T-helper 1 cell (primary cell): ENCODE measurements at regions not wholly inside any gene's neighbourhood (a gene's known extent, or its start where the extent isn't known, plus 50 kb on each side); places are given as distances from the start of the nearest gene placed in this dataset.

Experiments used
- DNase-seq, 5 donors: peaks; one replicate each; pipeline ENCODE4 v3.0.0-alpha.2; 2012 to 2020

DNA sequence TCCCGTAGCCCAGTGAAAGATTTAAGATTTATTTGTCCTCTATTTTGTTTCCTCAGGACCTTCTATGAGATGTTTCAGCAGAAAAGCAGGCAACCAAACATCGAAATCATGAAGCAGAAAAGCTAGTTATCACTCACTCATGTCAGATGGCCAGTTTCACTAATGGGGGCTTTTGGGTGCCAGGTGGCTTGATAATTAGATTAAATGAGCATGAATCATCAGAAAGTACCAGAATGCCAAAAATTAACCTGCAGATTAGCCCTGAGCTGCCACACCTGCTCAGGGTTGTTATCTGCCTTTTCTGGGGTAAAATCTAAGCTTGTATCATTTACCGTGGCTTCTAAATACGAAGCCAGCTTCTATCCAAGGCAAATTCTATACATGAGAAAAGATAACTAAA, 1017.5 kb downstream of the XPNPEP1 start:
- DNase-seq, result no peak

DNA sequence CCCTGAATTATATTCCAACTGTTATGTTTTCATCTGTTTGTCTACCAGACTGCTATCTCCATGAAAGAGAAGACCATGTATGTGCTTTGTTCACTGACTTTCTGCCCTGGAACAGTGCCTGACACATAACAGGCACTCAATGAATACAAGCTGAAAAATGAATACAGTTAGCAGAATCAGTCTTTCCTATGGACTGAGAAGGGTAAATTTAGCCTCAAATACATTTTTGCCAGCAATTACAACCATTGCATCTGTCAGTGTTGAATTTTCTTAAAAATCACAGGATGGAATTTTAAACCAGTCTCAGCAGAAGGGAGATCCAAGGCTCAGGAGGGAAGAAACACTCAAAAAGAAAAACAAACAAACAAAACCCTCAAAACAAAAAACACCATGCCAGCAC, 1018.1 kb downstream of the XPNPEP1 start:
- DNase-seq, result no peak

DNA sequence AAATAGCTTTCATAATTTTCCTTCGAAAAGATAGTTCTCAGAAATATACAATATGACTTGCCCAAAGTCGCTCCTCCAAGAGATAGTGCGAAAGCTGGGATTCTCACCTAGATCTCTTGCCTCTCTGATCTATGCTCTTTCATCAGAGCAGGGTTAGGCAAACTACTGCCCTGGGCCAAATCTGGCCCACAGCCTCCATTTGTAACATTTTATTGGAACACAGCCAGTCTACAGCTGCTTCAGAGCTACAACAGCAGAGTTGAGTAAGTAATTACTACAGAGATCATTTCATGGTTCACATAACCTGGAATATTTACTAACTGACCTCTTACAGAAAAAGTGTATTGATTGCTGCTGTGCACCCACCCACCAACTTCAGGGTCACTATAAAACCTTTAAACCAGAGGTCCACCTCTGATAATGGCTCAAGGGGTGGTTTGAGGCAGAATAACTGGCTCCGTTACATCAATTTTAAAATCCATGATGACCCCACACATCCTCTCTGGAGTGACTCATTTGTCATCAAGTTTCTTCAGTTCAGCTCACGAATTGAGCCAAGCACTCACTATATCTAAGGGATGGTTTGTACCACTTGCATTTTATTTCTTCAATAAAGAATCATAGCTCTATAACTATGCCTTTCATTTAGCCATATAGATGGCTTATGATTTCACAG, 1019.0 kb downstream of the XPNPEP1 start:
- DNase-seq, result no peak

DNA sequence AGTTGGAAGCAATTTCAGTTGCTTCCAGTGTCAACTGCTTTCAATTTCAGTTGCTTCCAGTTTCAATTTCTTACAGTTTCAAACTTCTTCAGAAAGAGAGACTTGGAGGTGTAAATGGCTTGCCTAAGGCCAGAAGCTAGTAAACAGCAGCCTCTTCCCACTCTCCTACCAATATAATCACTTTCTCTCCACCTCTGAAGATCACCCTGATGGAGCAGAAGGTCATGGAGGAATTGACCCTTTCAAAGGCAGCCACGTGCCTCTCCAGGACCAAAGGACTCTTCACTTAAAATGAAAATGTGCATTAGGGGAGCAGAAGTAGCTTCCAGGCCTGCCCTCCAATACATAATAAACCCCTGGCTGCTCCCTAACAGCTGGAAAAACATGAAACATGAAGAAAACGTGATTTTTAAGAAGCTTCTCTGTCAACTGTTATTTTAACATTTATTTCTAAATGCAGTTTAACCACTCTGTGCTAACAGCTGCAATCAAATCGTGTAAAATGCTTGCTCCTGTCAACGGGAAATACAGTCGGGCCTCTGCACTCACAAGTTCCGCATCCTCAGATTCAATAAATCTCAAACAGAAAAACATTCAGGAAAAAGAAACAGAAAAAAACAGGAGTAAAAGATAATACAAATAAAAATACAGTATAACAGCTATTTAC, 1020.6 kb downstream of the XPNPEP1 start:
- DNase-seq, result no peak

DNA sequence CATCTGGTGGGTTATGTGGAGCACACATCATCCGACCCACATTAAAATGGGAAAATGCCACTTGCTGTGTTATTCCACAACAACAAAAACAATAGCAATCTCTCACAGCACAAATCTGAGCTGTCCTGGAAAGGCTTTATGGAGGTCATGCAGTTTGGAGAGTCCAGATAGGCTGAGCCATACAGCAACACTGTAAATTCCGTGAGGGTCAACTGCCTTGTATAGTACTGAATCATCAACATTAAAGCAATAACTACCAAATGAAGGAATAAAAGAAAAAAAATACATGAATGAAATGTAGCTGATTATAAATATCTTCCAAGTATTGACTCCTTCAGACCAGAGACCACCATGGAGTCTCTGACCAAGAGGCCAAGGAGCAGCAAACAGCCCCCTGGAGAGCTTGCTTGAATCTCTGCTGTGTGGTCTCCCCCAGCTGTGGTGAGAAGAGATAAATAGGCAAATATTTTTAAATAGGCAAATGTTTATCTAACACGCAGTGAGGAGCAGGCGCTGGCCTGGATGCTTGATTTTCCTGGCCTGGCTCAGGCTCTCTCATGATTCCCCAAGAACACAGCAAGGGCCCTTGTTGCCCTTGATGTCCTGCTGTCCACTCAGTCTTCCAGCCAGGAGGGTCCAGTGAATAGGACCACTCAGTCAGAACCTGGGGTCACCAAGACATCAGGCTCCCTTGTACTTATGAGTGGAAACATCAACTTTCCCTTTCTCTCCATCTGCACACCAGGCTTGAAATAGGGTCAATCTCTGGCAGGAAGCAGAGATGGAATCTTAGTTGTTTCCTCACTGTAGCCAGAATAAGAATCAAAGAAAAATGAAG, 1021.3 kb downstream of the XPNPEP1 start:
- DNase-seq, result no peak

DNA sequence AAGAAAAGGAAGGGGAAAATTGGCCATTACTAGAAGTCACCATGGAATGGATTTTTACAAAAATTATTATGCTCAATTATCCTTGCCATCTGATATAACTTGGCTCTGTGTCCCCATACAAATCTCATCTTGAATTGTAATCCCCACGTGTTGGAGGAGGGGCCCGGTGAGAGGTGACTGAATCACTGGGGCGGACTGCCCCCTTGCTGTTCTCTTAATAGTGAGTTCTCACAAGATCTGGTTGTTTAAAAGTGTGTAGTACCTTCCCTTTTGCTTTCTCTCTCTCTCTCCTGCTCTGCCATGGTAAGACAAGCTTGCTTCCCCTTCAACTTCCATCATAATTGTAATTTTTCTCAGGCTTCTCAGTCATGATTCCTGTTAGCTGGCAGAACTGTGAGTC, 1023.6 kb downstream of the XPNPEP1 start:
- DNase-seq, result no peak

DNA sequence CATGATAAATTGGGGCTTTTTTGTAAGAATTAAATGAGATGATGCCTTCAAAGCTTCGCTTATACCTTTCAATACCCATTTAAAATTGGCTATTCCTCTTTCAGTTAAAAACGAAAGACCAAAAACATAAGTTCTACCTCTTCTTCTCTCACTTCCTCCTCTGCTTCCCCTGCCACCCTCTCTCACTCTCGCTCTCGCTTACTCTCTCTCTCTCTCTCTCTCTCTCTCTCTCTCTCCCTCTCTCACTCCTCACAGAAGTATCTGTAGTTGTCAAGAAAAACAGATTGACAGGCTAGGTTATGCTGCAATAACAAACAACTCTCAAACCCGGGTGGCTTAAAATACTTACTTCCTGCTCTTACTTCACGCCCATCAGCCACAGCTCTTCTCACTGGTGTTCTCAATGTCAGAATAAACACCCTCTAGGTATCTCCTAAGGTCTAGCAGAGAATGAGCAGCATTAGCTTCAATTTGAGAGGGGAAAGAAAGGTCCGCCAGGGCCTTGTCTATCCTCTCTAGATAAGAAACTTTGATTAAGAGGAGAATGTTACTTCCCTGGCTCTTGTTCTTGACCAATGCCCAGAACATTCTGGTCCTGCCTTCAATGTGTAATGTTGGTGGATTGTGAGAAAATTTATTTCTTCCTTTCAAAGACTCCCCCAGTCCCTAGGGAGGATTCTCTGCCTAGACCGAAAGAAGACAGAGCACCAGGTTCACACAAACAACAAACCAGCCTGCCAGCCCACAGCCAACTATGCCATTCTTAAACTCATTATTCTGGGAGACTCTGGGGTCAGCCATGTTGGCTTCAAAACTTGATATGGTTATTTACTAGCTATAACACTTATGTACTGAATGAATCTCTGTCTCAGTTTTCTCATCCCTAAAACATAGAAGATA, 1028.7 kb downstream of the XPNPEP1 start:
- DNase-seq, result no peak

DNA sequence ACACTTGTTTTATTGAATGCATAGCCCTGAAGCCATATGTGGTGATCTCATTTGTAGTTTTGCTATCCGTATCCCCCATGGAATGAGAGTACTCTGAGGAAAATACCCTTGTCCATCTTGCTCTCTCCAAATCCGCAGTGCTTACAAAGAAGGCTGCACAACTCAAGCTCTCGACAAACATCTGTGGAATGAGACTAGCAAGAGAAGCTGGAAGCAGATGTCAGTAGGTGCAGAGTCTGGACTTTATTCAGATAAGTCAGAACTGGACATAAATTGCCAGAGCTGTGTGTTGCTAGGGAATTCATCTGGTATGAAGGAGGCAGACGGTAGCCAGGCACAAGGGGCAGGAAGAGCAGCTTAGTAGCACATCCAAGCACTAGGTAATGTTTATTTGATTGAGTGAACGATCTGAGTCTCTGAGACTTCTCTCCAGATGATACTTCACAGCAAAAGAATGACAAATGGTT, 1046.2 kb downstream of the XPNPEP1 start:
- no peak for DNase-seq

DNA sequence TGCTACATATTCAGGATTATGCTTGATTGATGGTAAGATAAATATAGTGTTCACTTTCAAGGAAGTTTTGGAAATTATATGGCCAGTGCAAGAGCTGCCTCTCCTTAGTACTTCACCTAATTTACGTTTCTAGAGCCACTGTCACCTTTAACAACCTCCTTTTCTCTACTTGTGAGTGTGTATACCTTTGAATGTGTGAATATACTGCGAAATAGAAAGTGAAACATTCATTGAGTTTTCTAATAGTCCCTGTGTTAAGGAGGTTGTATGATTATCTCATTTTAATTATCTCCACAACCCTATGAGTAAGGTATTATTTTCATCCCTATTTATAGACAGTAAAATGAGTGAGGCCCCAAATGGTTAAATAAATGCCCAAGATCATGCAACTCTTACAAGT, 1050.5 kb downstream of the XPNPEP1 start:
- no peak for DNase-seq

DNA sequence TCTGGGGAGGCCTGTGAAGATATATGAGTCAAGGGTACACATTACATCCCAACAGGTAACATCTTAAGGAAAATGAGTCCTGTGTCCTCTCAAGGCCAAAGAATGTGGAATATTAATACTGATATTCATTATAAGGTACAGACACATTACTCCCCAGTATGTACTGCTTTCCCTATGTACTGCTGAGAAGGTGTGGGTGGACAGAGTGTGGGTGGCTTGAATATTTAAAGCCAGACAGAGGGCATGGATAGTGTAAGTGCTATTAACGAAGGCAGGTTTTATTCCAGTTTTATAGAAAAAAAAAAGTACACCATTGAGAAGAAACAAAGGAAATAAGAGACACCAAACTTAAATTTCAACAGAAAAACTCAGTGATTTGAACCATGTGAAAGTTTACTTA, 1054.4 kb downstream of the XPNPEP1 start:
- DNase-seq, result no peak

DNA sequence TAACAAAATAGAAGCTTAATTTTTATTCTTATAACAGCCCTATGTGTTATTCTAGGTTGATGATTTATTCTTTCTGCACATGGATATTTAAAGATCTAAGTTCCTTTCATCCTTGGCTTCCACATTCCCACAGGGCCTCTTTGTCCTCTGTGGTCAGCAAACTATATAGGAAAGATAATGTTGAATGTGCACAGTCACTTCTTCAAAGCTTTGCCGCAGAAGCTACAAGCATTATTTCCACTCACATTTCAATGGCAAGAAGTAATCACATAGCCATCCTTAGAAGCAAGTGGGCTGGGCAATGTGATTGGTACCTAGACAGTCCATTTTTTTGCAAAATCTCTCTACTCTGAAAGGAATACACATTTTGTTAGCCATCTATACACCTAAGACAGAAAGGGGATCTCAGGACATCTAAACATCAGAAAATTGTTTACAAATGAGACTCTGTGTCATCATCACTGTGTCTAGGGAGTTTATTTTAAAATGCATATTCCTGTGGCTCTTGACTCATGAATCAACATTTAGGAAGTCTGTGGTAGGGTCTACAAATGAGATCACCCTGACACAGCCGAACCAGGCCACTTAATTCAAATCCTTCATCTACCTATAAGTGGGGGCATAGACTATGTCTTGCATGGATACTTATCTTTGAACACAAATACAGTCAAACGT, 1060.5 kb downstream of the XPNPEP1 start:
- no peak for DNase-seq

DNA sequence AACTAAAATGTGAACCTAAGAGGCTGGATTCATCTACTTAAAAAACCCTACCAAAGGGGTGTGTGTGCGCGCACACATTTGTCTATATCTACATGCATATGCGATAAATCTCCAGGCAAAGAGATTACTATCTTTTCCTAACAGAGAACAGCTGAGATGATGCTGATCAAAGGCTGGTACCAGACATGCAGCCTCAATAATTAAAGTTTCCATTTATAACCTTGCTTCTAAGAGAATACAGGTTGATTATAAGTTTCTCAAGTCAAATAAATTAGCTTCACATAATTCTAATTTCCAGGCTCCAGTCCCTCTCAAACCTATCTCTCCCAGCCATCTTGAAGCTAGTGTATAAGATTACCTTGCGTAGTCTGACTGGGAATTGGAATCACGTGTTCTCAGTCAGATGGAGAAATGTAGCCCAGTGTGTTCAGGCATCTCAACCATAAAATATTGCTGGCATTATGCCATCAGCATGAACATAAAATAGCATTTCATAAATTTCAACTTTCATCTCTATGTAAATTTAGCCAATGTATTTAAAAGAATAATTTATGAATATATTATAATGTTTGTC, 1062.0 kb downstream of the XPNPEP1 start:
- no peak for DNase-seq

DNA sequence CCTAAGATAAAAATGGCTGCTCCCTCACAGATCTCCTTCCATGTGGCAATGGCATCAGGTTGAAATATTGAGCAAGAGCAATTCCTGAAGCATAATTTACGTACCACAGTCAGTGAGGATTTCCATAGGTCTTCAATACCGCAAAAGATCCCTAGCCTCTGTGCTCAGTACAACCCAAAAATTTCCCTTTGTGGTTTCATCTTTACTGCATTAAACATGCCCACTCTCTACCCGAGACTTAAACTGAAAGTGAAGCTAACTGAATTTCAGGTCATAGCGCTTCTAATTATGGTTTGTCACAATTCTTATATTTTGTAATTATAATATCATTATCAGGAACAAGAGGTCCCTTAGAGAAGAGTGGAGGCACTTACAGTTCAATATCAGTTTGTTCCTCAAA, 1071.1 kb downstream of the XPNPEP1 start:
- no peak for DNase-seq

DNA sequence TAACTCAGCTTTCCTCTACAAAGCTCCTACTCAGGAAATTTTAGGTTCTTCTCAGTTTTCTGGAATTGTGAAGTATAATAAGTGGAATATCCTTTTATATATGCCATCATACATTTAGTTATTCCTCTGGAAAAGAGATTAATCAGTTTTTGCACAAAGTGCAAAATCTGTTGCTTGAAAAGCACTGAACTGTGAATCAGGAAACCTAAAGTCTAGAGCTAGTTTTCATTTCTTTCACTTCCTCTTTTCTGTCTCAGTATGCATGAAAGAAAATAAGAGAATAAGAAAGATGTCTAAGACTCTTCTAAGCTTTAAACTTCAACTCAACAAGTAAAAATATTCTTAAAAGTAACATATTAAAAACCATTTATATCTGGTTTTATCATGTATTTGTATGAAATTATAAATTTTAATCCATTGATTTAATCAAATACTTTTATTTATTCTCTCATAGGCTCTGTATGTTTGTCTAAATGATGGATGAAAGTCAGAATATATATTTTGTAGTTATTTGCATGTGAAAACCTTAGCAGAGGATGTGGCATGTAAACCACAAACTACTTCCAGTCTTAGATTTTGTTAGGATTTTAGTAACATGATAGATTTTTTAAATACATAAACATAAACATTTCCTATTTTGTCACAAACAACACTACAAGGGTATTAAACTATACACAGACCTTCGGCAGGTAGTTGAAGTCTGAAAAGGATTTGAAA, 1073.0 kb downstream of the XPNPEP1 start:
- no peak for DNase-seq

DNA sequence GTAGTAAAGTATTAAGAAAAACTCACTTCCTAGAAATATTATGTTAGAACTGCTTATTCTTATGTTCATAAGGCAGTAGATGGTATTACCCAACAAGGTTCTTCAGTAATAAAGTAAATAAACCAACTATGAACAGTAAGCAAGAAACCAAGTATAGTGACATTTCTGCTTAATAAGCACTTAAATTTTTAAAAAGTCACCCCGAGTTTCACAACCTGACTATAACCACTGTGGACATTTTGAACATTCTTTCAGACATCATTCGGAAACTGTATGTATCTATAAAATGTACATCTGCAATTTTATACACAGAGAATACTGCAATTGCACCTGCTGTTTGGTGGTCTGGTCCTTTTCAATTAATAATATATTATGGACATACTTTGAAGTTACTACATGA, 1073.6 kb downstream of the XPNPEP1 start:
- DNase-seq, result no peak

DNA sequence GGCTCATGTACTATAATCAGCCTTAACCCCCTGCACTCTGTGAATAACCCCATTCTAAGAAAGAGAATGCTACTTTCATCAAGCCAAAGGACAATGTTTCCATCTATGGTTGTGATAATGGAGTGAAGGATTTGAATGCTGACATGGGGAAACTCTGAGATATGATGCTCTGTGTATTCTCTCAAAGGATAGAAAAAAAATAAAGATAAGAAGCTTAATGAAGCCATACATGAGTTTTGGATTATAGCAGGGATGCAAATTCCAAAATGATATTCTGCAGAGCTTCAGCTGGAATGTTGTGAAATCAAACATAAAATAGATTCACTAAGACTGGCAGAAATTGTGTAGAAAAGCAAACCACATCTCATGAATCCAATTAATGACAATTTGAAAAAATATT, 1074.1 kb downstream of the XPNPEP1 start:
- no peak for DNase-seq

DNA sequence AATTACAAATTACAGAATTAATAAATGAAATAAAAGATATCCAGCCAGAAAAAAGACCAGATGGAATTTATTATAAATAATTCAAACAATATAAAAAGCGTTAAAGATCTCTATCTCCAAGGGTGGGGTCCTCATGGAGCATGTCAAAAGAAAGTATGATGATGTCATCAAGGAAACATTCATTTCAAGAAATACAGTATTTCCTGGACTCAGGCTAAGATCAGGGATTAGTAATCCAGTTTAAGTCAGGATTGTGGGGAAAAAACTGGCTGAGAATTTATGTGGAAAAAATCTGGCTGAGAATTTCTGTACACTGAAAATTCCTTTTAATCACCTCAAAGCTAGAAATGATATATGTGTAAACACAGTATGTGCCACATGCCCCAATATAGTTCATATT, 1075.3 kb downstream of the XPNPEP1 start:
- no peak for DNase-seq

DNA sequence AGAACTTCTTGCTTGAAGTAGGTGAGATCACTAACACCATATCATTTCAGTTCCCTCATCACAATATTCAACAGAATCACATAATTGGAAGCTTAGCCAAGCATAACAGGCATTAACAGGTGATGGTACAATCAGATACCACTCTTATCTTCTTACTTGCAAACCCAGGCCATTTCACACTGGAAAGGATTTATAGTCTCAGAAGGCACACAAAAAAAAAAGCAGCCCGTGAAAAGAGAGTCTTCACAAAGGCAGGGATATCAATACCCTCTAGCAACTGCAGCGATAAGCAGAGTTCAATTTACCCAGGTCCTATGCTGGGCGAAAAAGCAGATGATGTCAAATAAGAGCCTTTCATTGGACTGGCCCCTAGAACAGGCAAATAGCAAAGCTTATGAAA, 1082.4 kb downstream of the XPNPEP1 start:
- DNase-seq, result no peak

DNA sequence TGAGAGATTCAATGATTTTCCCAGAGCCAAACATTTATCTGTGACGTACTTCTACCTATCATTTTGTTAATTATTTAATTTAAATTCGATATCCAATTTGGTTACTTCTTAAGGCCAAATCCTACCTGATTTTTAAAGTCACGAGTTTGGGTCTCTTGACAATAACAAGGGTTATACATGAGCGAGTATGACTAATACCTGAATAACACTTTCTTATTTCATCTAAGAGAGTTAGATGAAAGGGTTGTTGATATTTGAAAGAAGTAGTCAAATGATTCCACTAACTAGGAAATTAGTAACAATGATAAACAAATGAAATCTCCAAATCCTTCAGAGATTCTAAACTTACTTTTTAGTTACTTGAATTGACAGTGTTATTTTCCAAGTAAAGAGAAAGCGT, 1086.9 kb downstream of the XPNPEP1 start:
- no peak for DNase-seq

DNA sequence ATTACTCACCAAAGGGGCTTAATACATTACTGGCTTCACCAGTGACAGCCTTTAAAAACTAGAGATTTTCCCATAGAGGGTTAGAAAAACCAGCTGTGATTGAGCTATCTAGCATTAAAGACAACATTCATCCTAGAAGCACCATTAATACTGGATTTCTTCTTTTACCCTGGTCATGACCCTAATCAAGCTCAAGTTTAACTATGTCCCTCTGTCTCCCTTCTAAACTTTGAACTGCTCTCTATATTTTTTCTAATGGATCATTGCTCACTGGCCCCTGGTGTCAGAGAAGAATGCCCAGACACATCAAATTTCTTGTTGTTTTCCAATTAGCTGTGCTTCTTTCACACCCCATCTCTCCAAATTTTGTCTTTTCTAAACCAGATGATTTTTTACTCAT, 1101.3 kb downstream of the XPNPEP1 start:
- DNase-seq, result no peak

DNA sequence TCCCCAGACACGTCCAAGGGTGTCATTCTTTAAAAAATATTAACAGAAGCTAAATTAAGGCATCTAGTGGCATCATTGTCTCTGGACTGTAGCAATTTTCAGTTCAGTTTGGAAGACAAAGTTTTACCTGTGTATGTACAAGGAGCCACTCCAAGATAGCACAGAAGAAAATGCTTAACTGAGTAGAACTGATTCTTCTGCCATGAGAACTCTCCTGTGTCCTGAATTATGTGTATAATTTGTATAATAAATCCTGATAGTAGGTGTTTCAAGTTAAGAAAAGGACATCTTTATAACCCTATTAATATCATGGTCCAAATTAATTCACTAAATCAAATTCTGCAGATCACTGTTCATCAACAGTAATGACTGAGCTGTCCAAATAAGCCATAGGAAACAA, 1104.0 kb downstream of the XPNPEP1 start:
- no peak for DNase-seq
